OCI-LY1 (cell line): ENCODE measurements at regions not wholly inside any gene's neighbourhood (a gene's known extent, or its start where the extent isn't known, plus 50 kb on each side); places are given as distances from the start of the nearest gene placed in this dataset.

Experiments
- EZH2 ChIP-seq: fragments of 200-600 bp; sonication (generic), shearing (Covaris generic); IDR thresholded peaks from 2 replicates; pipeline ENCODE4 v1.8.0; 2017; ENCODE audit warnings: borderline replicate concordance, mixed run types, mild to moderate bottlenecking, antibody characterized with exemption, low read length, moderate library complexity, mixed read lengths
- TF ChIP-seq, protein P1 (sequence below): fragments of 200-600 bp; sonication (generic), shearing (Covaris generic); IDR thresholded peaks from 2 replicates; pipeline ENCODE4 v1.5.1; 2017; ENCODE audit warnings: mild to moderate bottlenecking, antibody characterized with exemption, low read length, moderate library complexity, mixed read lengths

DNA sequence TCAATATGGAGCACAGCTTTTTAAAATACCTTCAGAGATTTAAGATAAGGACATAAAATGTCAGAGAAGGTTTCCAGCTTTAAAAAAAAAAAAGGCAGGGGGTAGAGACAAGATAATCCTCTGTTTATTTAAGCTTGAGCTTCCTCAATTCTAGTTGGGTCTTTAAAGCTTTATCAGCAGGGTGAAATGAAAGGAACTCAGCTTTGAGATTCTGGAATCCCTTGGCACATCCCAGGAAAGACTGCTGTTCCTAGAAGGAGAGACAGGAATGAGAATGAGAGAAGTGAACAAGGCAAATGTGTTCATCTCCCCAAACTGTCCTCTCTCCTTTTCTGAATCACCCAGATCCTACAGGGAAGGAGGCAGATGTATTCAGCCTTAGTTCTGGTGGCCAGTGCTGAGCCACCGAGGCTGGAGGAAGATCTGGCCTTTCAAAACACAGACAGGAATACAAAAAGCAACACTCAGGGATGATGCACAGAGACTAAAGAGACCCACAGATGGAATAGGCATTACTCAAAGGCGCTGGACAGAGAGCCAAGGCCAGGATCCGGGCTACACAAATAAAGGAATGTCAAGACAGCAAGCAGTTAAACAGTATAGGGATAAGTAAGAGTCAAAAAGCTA lies 385.8 kb upstream of the DUSP10 start:
- TF ChIP-seq, protein P1, sequence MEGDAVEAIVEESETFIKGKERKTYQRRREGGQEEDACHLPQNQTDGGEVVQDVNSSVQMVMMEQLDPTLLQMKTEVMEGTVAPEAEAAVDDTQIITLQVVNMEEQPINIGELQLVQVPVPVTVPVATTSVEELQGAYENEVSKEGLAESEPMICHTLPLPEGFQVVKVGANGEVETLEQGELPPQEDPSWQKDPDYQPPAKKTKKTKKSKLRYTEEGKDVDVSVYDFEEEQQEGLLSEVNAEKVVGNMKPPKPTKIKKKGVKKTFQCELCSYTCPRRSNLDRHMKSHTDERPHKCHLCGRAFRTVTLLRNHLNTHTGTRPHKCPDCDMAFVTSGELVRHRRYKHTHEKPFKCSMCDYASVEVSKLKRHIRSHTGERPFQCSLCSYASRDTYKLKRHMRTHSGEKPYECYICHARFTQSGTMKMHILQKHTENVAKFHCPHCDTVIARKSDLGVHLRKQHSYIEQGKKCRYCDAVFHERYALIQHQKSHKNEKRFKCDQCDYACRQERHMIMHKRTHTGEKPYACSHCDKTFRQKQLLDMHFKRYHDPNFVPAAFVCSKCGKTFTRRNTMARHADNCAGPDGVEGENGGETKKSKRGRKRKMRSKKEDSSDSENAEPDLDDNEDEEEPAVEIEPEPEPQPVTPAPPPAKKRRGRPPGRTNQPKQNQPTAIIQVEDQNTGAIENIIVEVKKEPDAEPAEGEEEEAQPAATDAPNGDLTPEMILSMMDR = no peak
- no peak for TF ChIP-seq EZH2
